ENCODE measurements at regions not wholly inside any gene's neighbourhood (a gene's known extent, or its start where the extent isn't known, plus 50 kb on each side); places are given as distances from the start of the nearest gene placed in this dataset.

- H3K9me3 ChIP-seq (replicated peaks; ENCODE audit: insufficient read depth, low read length), result no peaks in the 10 kb centered on the region
- no peaks in the 10 kb centered on the region for H3K27me3 ChIP-seq (replicated peaks; ENCODE audit: insufficient read depth, low read length)
- no peak overlapping the region for H3K4me2 ChIP-seq (ENCODE audit: low read depth, low read length)
- no peaks in the 10 kb centered on the region for H3K79me2 ChIP-seq (ENCODE audit: low read length)
- no peaks in the 10 kb centered on the region for H4K20me1 ChIP-seq (ENCODE audit: insufficient read depth, low read length)
- no peak overlapping the region for H3K4me3 ChIP-seq (ENCODE audit: low read length)
- no peak overlapping the region for H2AFZ ChIP-seq (ENCODE audit: low read length)
- H3K27ac ChIP-seq (ENCODE audit: low read length), result no peak overlapping the region
- no peak for DNase-seq
- no peaks in the 10 kb centered on the region for H3K4me1 ChIP-seq (ENCODE audit: low read length)
- H3K9me2 ChIP-seq (replicated peaks; ENCODE audit: insufficient read depth, low read length), result no peaks in the 10 kb centered on the region
- H3F3A ChIP-seq (ENCODE audit: insufficient read depth, low read length), result no peaks in the 10 kb centered on the region
- TF ChIP-seq CTCF (IDR thresholded peaks at IDR 0.05; ENCODE audit: low read length) (no peak), EZH2phosphoT487 (IDR thresholded peaks at IDR 0.05; ENCODE audit: low read length) (no peak), EZH2 (optimal IDR thresholded peaks at IDR 0.05; ENCODE audit: low read depth, low read length) (no peak)
- no peaks in the 10 kb centered on the region for H3K36me3 ChIP-seq (replicated peaks; ENCODE audit: insufficient read depth, low read length)
- no peak overlapping the region for H3K9ac ChIP-seq (ENCODE audit: low read length)
Observed at GRCh38 chr4:54372951-54373350, 143.9 kb downstream of the PDGFRA start.

GRCh38 chr4:54373718-54374210 lies 144.7 kb downstream of the PDGFRA start:
- H3F3A ChIP-seq (ENCODE audit: insufficient read depth, low read length), result no peaks in the 10 kb centered on the region
- no peak for TF ChIP-seq EZH2phosphoT487 (IDR thresholded peaks at IDR 0.05; ENCODE audit: low read length)
- H3K9me3 ChIP-seq (replicated peaks; ENCODE audit: insufficient read depth, low read length), result no peaks in the 10 kb centered on the region
- H3K4me3 ChIP-seq (ENCODE audit: low read length), result no peak overlapping the region
- H3K79me2 ChIP-seq (ENCODE audit: low read length), result no peaks in the 10 kb centered on the region
- DNase-seq, result no peak
- H2AFZ ChIP-seq (ENCODE audit: low read length), result no peak overlapping the region
- no peaks in the 10 kb centered on the region for H3K36me3 ChIP-seq (replicated peaks; ENCODE audit: insufficient read depth, low read length)
- H3K4me2 ChIP-seq (ENCODE audit: low read depth, low read length), result no peak overlapping the region
- no peak overlapping the region for H3K9ac ChIP-seq (ENCODE audit: low read length)
- H3K27me3 ChIP-seq (replicated peaks; ENCODE audit: insufficient read depth, low read length), result no peaks in the 10 kb centered on the region
- no peak overlapping the region for H3K27ac ChIP-seq (ENCODE audit: low read length)
- H3K4me1 ChIP-seq (ENCODE audit: low read length), result no peaks in the 10 kb centered on the region
- H4K20me1 ChIP-seq (ENCODE audit: insufficient read depth, low read length), result no peaks in the 10 kb centered on the region
- no peaks in the 10 kb centered on the region for H3K9me2 ChIP-seq (replicated peaks; ENCODE audit: insufficient read depth, low read length)

- TF ChIP-seq EZH2 (optimal IDR thresholded peaks at IDR 0.05; ENCODE audit: low read depth, low read length), result no peak
- H2AFZ ChIP-seq (ENCODE audit: low read length), result no peak overlapping the region
Observed at GRCh38 chr4:54378461-54378860, 149.4 kb downstream of the PDGFRA start.

GRCh38 chr4:54384152-54384551 lies 155.1 kb downstream of the PDGFRA start:
- H3K4me2 ChIP-seq (ENCODE audit: low read depth, low read length), result no peak overlapping the region
- DNase-seq, result no peak
- no peaks in the 10 kb centered on the region for H3K9me3 ChIP-seq (replicated peaks; ENCODE audit: insufficient read depth, low read length)
- no peak overlapping the region for H3K9ac ChIP-seq (ENCODE audit: low read length)
- H4K20me1 ChIP-seq (ENCODE audit: insufficient read depth, low read length), result no peaks in the 10 kb centered on the region
- no peaks in the 10 kb centered on the region for H3F3A ChIP-seq (ENCODE audit: insufficient read depth, low read length)
- TF ChIP-seq CTCF (IDR thresholded peaks at IDR 0.05; ENCODE audit: low read length), result no peak
- no peak for TF ChIP-seq EZH2 (optimal IDR thresholded peaks at IDR 0.05; ENCODE audit: low read depth, low read length)
- TF ChIP-seq EZH2phosphoT487 (IDR thresholded peaks at IDR 0.05; ENCODE audit: low read length), result no peak
- H3K27me3 ChIP-seq (replicated peaks; ENCODE audit: insufficient read depth, low read length), result no peaks in the 10 kb centered on the region
- H2AFZ ChIP-seq (ENCODE audit: low read length), result no peak overlapping the region
- H3K27ac ChIP-seq (ENCODE audit: low read length), result no peak overlapping the region
- no peaks in the 10 kb centered on the region for H3K36me3 ChIP-seq (replicated peaks; ENCODE audit: insufficient read depth, low read length)
- H3K9me2 ChIP-seq (replicated peaks; ENCODE audit: insufficient read depth, low read length), result no peaks in the 10 kb centered on the region
- no peak overlapping the region for H3K4me3 ChIP-seq (ENCODE audit: low read length)
- no peaks in the 10 kb centered on the region for H3K4me1 ChIP-seq (ENCODE audit: low read length)
- no peaks in the 10 kb centered on the region for H3K79me2 ChIP-seq (ENCODE audit: low read length)

More at GRCh38 chr4:54378461-54378860, 149.4 kb downstream of the PDGFRA start:
- Histone ChIP-seq H3K36me3 (replicated peaks; ENCODE audit: insufficient read depth, low read length) (no peaks in the 10 kb centered on the region), H3K4me3 (ENCODE audit: low read length) (no peak overlapping the region), H3K4me2 (ENCODE audit: low read depth, low read length) (no peak overlapping the region), H3K27me3 (replicated peaks; ENCODE audit: insufficient read depth, low read length) (no peaks in the 10 kb centered on the region), H3K9me3 (replicated peaks; ENCODE audit: insufficient read depth, low read length) (no peaks in the 10 kb centered on the region), H3K79me2 (ENCODE audit: low read length) (no peaks in the 10 kb centered on the region), H3K4me1 (ENCODE audit: low read length) (no peaks in the 10 kb centered on the region), H3K27ac (ENCODE audit: low read length) (no peak overlapping the region), H3K9ac (ENCODE audit: low read length) (no peak overlapping the region), H3K9me2 (replicated peaks; ENCODE audit: insufficient read depth, low read length) (no peaks in the 10 kb centered on the region), H4K20me1 (ENCODE audit: insufficient read depth, low read length) (no peaks in the 10 kb centered on the region), H3F3A (ENCODE audit: insufficient read depth, low read length) (no peaks in the 10 kb centered on the region)
- no peak for DNase-seq
